HG03135 (cell line): ENCODE measurements at regions not wholly inside any gene's neighbourhood (a gene's known extent, or its start where the extent isn't known, plus 50 kb on each side); places are given as distances from the start of the nearest gene placed in this dataset.
"Not testable (repeated sequence)": the region's sequence is repeated elsewhere in the genome, so short reads cannot be mapped to it uniquely, and the experiment has no call there.

Source experiments
- ATAC-seq: cut with Tn5 transposase; IDR thresholded peaks from one replicate; pipeline ENCODE4 v1.9.1; 2021; ENCODE audit warnings: mild to moderate bottlenecking, moderate library complexity; ENCODE audit not compliant: unreplicated experiment

DNA sequence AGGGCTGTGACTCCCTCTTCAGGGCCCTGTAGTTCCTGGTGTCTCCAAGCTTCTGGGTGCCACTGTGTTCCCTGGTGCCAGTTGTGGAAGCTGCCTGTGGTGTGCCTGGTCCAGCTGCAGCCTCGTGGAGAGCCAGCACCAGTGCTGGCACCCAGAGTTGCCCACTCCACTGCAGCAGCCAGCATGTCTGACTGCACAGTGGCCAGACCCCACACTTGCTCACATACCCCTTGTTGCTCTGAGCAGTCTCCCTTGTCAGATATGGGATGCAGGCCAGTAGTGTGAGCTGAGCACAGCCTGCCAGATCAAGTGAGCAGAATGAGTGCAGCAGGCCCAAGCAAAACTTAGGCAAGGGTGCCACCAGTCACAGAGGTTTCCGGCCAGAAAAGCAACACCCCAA, 108.6 kb downstream of the ZMAT1 start:
- no peak for ATAC-seq

DNA sequence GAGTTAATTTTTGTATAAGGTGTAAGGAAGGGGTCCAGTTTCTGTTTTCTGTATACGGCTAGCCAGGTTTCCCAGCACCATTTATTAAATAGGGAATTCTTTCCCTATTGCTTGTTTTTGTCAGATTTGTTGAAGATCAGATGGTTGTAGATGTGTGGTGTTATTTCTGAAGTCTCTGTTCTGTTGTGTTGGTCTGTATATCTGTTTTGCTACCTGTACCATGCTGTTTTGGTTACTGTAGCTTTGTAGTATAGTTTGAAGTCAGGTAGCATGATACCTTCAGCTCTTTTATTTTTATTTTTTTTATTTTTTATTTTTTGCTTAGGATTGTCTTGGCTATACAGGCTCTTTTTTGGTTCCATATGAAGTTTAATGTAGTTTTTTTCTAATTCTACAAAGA, 114.1 kb downstream of the ZMAT1 start:
- ATAC-seq = not testable (repeated sequence)

DNA sequence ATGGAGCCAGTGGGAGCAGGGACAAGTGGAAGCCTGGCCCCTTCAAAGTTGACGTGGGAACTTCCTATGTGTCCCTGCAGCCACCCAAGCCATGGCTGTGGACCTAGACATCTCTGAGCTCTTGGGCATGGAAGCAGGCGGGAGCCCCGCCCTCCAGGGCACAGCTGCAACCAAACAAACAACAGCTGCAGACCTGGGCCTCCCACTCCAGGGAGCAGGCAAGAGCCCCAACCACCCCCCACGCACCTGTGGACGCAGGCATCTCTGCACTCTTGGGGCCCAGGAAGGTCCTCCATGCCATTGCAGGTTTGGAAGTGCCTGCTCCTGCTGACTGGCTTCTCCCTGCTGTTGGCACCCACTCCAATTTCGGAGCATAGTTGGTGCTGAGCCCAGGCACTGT, 118.6 kb downstream of the ZMAT1 start:
- no peak for ATAC-seq

DNA sequence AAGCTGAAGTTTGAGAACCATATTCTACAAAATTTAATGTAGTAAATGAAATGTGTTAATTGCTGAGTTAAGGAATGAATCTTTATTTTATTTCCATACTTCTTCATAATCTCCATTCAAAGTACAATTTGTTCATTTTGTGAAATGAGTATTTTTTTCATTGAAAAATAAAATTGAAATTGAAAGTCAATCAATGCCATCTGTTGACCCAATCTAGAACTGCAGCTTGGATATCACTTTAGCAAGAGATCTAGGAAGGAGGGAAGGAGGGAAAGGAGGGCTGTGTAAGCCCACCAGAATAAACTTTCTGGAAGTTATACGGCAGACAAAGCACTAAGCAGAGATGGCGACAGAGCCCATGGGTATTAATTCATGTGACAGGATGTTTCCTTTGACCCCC, 128.4 kb downstream of the ZMAT1 start:
- ATAC-seq = no peak

DNA sequence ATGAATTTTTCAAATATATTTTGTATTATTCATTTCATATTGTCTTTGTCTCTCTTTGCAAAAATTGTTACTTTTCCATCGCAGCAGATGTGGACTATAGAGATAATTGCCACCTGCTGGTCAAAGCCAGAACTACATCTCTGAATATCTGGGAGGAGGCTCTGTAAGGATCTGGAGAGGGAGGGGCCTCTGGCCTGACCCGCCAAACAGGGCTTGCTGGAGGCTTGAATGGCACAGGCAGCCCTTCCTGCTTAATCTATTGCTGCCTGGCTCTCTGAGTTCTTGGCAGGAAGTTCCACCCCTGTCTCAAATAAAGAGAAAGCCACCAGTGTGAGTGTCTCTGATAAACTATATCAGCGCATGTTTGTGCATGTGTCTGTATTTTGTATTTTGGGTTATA, 132.4 kb downstream of the ZMAT1 start:
- ATAC-seq = peak; percentile 98

DNA sequence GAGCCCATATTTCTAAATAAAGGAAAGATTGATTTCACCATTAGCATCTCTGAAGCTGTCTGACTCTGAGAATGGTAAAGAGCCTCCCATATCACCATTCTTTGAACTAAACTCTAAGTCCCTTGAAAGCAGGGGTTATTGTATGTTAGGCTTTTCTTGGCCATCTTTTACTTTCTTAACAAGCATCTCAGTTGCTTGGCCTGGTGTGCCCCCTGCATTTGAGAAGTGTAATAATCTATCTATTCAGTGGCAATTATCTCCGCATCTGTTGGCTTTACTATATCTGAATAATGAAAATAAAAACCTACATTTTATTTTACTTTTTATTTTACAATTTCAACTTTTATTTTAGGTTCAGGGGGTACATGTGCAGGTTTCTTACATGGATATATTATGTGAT, 128.3 kb upstream of the ARMCX2 start:
- ATAC-seq = no peak

DNA sequence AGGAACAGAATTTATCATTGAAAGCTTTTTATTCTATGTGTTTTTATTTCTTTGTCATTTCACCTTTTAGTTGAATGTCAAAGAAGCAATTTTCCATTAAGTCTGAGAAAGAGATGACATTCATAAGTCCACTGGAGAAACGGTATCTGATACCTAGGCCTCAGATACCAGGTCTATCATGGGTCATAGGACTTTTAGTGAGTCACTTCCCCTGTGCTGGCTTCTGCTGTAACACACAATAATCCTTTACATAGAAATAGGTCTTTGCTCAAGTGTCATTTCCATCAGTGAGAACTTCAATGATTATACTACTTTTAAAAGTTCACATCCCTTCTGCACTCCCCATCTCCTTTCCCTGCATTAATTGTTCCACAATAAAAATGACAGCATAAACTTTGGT, 125.5 kb upstream of the ARMCX2 start:
- no peak for ATAC-seq

DNA sequence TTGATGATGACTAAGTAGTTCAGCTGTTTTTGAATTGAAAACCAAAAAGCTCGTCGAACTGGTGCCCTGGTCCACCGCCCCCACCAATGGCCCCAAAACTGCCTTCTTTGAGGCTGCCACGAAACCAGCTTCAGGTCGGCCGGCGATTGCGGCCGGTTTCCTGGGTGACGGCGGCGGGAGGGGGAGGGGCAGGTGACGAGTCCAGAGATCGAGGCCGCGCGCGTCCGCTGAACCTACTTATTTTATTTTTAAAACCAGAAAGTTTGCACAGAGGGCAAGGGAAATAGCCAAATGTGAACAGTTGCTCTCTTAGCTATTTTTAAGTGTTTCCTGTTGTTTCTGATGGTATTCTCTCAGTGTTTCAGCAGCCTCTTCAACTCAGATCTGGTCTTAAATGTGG, 120.8 kb upstream of the ARMCX2 start:
- not testable (repeated sequence) for ATAC-seq

DNA sequence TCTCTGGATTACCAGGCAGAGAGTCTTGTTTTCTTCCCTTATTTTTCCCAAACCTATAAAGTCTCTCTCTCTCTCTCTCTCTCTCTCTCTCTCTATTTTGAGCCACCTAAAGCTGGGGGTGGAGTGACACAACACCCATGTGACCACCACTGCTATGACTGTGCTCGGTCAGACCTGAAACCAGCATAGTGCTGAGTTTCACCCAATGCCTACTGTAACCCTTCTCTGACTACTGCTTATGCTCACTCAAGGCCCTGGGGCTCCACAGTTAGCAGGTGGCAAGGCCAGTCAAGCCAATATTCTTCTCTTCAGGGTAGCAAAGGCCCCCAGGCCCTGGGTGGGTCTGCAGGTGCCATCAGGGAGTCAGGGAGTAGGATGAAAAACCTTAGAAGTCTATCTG, 114.7 kb upstream of the ARMCX2 start:
- ATAC-seq = peak; percentile 97

DNA sequence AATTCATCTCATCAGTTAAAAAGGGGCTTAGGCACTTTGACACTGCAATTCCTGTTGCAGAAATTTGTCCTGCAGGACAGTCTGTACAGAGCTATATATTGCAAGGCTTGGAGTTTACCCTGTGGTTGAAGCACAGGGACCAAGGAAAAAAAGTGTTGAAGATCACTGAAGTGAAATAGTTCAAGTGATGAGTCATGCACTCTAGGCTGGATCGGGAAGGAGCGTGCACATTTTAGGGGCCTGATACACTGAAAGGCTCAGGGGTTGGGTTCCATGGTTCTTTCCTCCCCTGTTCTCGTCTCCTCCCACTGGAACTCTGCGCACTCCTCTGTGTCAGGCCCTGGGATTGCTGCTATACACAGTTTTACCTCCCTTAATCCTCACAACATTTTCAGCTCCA, 104.9 kb upstream of the ARMCX2 start:
- no peak for ATAC-seq

DNA sequence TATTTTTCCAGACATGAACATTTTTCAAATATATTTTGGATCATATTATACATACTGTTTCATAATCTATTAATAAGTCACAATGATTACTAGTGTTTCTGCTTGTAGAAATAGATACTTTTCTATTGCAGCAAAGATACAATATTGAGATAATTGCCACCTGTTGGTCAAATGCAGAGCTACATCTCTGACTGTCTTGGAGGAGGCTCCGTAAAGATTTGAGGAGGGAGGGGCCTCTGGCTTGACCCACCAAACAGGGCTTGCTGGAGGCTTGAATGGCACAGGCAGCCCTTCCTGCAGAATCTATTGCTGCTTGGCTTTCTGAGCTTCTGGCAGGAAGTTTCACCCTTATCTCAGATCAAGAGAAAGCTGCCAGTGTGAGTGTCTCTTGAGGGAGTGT, 99.3 kb upstream of the ARMCX2 start:
- ATAC-seq = peak; percentile 82

DNA sequence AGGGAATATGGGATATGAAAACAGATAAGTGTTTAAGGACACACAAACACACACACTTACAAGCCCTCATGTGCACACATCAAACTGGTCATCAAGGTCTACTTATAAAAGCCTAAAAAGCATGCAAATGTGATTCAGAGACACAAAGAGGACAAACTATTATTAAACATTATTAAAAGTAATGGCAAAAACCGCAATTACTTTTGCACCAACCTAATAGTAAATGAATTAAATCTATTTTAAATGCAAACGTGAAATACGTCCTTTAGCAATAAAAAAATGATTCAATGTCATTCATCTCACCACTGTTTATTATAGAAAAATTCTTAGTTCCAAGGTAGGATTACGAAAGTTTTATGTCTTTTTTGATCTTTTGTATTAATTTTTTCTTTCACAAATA, 91.1 kb upstream of the ARMCX2 start:
- ATAC-seq = no peak

DNA sequence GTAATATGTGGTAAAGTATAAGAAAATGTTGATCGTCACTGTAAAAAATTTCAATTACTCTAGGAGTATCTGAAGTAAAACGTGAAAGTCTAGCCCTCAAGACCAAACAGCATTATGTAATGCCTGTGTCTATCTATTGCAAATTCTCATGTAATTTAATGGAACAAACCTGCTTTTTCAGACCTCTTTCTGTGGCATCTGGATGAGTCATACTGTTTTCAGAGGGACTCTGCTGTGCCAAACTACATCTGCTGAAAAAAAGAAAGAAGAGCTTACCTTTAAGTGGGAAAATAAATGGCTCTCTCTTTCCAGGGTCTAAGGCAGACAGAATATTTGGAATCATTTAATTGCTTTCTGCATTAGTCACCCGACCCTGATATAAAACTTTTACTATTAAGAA, 89.8 kb upstream of the ARMCX2 start:
- no peak for ATAC-seq

DNA sequence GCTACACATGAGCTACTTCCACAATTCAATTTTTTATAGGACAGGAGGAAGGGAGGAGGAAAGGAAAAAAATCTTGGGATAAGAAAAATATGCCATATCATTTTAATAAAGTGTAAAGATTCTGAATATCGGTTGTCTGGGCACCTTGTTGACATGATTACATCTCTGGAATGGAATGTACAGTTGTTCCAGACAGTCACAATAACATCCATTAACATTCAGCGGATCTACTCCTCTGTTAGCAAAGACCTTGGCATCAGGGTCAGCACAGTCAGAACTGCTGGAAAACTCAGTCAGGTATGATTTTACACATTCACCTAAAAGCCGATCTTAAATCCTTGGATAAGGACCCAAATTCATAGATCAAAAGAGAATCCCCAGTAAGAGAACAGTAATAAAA, 85.4 kb upstream of the ARMCX2 start:
- no peak for ATAC-seq

DNA sequence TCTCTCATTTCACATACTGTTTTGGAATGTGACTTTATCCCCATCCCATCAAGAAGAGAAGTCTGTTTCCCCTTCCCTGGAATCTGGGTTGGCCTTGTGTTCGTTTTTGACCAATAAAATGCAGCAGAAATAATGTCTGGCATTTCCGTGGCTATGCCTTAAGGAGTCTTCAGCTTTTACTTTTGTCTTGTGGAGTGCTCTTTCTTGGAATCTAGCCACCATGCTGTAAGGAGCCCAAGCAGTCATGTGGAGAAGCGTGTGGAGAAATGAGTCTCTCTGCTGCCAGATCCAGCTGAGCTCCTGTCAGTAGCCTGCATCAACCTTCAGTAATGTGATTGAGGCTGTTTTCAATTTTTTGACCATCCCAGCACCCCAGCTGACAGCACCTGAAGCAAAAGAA, 84.4 kb upstream of the ARMCX2 start:
- ATAC-seq = no peak

DNA sequence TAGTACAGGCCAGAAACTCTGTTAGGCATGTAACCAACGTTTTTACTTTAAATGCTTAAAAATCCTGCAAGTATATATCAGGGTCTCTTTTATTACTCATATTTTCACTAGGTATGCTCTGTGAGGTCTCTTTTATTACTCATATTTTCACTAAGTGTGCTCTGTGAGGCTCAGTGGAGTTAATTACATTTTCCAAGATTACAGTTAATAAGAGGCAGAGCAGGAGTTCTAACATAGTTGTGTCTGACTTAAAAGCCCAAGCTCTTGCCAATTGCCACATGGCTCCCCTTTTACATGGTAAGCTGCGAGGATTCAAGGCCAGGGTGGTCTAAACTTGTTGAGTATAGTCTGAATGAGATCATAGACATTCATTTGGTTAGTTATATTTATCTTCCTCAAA, 81.0 kb upstream of the ARMCX2 start:
- no peak for ATAC-seq

DNA sequence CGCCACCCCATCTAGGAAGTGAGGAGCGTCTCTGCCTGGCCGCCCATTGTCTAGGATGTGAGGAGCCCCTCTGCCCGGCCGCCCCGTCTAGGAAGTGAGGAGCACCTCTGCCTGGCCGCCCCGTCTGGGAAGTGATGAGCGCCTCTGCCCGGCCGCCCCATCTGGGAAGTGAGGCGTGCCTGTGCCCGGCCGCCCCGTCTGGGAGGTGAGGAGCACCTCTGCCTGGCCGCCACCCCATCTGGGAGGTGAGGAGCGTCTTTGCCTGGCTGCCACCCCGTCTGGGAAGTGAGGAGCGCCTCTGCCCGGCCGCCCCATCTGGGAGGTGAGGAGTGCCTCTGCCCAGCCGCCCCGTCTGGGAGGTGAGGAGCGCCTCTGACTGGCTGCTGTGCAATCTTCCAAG, 79.2 kb upstream of the ARMCX2 start:
- not testable (repeated sequence) for ATAC-seq

DNA sequence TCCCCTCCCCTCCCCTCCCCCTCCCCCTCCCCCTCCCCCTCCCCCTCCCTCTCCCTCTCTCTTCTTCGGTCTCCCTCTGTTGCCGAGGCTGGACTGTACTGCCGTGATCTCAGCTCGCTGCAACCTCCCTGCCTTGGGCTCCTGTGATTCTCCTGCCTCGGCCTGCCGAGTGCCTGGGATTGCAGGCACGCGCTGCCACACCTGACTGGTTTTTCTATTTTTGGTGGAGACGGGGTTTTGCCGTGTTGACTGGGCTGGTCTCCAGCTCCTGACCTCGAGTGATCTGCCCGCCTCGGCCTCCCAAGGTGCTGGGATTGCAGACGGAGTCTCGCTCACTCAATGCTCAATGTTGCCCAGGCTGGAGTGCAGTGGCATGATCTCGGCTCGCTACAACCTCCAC, 78.8 kb upstream of the ARMCX2 start:
- not testable (repeated sequence) for ATAC-seq

DNA sequence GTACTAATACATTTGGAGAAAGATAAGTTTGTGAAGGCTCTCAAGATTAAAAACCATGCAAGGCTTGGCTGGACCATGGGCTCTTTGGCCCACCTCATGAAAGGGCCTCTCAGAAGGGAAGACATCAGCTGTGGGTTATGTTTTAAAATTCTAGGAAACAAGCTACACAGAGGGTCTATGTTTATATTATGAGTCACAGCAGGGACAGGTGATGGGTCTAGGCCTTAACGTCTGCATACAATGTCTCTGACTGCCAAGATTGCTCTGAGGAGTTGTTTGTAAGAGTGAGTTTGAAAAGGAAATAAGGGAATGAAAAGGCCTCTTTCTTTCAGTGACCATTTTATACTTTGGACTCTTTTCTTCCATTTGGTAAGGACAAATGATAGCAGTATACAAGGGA, 77.0 kb upstream of the ARMCX2 start:
- ATAC-seq = no peak

DNA sequence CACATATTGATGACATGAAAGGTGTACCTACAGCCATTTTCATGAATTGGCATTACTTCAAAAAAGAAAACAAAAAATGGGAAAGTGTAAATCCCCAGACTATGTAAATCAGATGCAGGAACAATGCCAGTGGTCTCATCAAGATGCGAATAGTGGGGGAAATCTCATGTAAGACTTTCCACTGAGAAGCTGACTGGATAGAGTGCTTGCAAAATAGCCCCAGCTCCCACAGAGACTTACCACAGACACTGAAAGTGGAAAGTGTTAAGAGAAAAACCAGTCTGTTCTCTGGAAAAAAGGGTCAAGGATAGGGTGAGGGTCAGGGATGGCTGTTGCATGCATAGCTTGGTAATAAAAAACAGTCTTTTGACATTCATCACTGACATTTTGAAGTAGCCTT, 73.2 kb upstream of the ARMCX2 start:
- ATAC-seq = no peak

DNA sequence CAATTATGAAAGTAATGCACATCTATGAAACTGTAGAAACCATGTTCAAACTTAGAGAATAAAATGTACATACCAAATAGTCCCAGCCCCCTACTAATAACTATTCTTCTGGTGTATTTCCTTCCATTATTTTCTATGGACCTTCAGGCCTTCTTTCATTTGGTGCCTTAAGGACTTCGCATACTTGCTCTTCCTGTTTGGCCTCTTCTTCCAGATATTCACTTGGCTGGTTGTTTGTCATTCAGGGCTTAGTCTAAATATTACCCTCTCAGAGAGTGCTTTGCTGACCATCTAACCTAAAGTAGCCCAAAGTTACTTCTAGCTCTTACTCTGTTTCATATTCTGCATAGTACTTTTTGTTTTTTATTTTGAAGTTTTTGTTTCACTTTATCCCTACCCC, 70.3 kb upstream of the ARMCX2 start:
- no peak for ATAC-seq
